ENCODE measurements at regions not wholly inside any gene's neighbourhood (a gene's known extent, or its start where the extent isn't known, plus 50 kb on each side); places are given as distances from the start of the nearest gene placed in this dataset.

DNA sequence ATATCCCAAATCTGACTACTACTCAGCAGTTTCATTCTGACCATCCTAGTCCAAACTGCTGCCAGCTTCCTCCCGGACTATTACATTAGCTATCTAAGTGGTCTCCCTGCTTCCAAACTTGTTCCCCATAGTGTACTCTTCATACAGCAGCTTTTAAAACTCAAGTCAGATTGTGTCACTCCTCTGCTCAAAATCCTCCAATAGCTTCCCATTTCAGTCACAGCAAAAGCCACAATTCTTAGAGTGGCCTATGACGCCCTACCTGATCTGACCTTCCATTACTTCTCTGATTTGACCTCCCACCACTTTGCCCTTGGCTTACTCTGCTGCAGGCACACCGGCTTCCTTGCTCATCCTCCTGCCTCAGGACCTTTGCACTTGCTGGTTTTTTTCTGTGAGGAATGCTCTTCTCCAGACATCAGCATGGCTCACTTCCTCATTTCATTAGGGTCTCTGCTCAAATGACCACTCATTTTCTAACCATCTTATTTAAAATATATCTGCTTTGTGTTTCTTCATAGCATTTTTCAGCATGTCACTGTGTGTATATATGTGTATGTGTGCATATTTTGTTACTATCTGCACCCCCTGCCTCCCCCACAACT is 111.1 kb upstream of the DTNBP1 start:
- TF ChIP-seq, protein P1, sequence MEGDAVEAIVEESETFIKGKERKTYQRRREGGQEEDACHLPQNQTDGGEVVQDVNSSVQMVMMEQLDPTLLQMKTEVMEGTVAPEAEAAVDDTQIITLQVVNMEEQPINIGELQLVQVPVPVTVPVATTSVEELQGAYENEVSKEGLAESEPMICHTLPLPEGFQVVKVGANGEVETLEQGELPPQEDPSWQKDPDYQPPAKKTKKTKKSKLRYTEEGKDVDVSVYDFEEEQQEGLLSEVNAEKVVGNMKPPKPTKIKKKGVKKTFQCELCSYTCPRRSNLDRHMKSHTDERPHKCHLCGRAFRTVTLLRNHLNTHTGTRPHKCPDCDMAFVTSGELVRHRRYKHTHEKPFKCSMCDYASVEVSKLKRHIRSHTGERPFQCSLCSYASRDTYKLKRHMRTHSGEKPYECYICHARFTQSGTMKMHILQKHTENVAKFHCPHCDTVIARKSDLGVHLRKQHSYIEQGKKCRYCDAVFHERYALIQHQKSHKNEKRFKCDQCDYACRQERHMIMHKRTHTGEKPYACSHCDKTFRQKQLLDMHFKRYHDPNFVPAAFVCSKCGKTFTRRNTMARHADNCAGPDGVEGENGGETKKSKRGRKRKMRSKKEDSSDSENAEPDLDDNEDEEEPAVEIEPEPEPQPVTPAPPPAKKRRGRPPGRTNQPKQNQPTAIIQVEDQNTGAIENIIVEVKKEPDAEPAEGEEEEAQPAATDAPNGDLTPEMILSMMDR (conservative IDR thresholded peaks at IDR 0.05; ENCODE audit: low read length), result no peak
- TF ChIP-seq EZH2phosphoT487 (IDR thresholded peaks at IDR 0.05; ENCODE audit: borderline replicate concordance, low read depth, low read length), result no peak

Data from OCI-LY7 (cell line).